SKM-1 treated with dmso at 0.1 percent for 144 hours (cell line): ENCODE measurements at regions not wholly inside any gene's neighbourhood (a gene's known extent, or its start where the extent isn't known, plus 50 kb on each side); places are given as distances from the start of the nearest gene placed in this dataset.

ENCODE experiments used
- DNase-seq: peaks from one replicate; lab custom pipeline; 2025; ENCODE audit not compliant: unreplicated experiment; lab: John Stamatoyannopoulos, UW

- DNase-seq = no peak
Measured at GRCh38 chr10:128280271-128280670, 154.0 kb upstream of the MKI67 start.

- no peak for DNase-seq
Measured at GRCh38 chr10:128281343-128281742, 155.1 kb upstream of the MKI67 start.

GRCh38 chr10:128281861-128282260 is 155.6 kb upstream of the MKI67 start:
- DNase-seq = no peak

- DNase-seq = no peak
Measured at GRCh38 chr10:128286141-128286761, 160.0 kb upstream of the MKI67 start.

GRCh38 chr10:128286762-128287500 is 160.7 kb upstream of the MKI67 start:
- no peak for DNase-seq

GRCh38 chr10:128287921-128288320 is 161.7 kb upstream of the MKI67 start:
- DNase-seq = no peak

- no peak for DNase-seq
Measured at GRCh38 chr10:128289621-128290020, 163.4 kb upstream of the MKI67 start.

- DNase-seq = no peak
Measured at GRCh38 chr10:128295003-128295402, 168.8 kb upstream of the MKI67 start.

GRCh38 chr10:128296253-128297007 is 170.2 kb upstream of the MKI67 start:
- DNase-seq = no peak

- DNase-seq = no peak
Measured at GRCh38 chr10:128297709-128298378, 171.6 kb upstream of the MKI67 start.

- DNase-seq = no peak
Measured at GRCh38 chr10:128298587-128298986, 172.4 kb upstream of the MKI67 start.

- no peak for DNase-seq
Measured at GRCh38 chr10:128300290-128300824, 174.1 kb upstream of the MKI67 start.

GRCh38 chr10:128301051-128301450 is 174.8 kb upstream of the MKI67 start:
- DNase-seq = no peak

GRCh38 chr10:128302808-128303207 is 176.6 kb upstream of the MKI67 start:
- DNase-seq = no peak

GRCh38 chr10:128304271-128304670 is 178.0 kb upstream of the MKI67 start:
- no peak for DNase-seq

GRCh38 chr10:128305601-128306345 is 179.6 kb upstream of the MKI67 start:
- no peak for DNase-seq

- no peak for DNase-seq
Measured at GRCh38 chr10:128306535-128306934, 180.3 kb upstream of the MKI67 start.

GRCh38 chr10:128306966-128307365 is 180.7 kb upstream of the MKI67 start:
- no peak for DNase-seq

GRCh38 chr10:128307820-128308219 is 181.6 kb upstream of the MKI67 start:
- DNase-seq = no peak

- no peak for DNase-seq
Measured at GRCh38 chr10:128310971-128311658, 184.9 kb upstream of the MKI67 start.
